Liver (tissue), 8 donors: ENCODE measurements at regions not wholly inside any gene's neighbourhood (a gene's known extent, or its start where the extent isn't known, plus 50 kb on each side); places are given as distances from the start of the nearest gene placed in this dataset.

Source experiments
- DNase-seq: peaks from one replicate; pipeline ENCODE4 v3.0.0-alpha.2; 2017; ENCODE audit warnings: low spot score
- H3K27ac ChIP-seq, 2 donors: one replicate each; pipeline ENCODE4 v1.7.0; 2013; ENCODE audit warnings: inconsistent platforms in 2 of 2, low read length in 2 of 2, control low read depth in 1 of 2, low read depth in 1 of 2, mild to moderate bottlenecking in 1 of 2
- H3K27me3 ChIP-seq, 4 donors: one replicate each; pipeline versions ENCODE4 v1.6.1 to v1.7.0; 2013; ENCODE audit warnings: low read length in 3 of 4, inconsistent platforms in 1 of 4, mild to moderate bottlenecking in 1 of 4, moderate library complexity in 1 of 4; ENCODE audit not compliant: control insufficient read depth in 4 of 4, insufficient read depth in 4 of 4
- H3K36me3 ChIP-seq, 4 donors: one replicate each; pipeline versions ENCODE4 v1.6.1 to v1.7.0; 2013; ENCODE audit warnings: low read length in 3 of 4, mild to moderate bottlenecking in 3 of 4, low read depth in 1 of 4, moderate library complexity in 1 of 4; ENCODE audit not compliant: control insufficient read depth in 4 of 4, insufficient read depth in 3 of 4
- H3K4me1 ChIP-seq, 4 donors: one replicate each; pipeline versions ENCODE4 v1.6.1 to v1.7.0; 2013; ENCODE audit warnings: low read length in 3 of 4, mild to moderate bottlenecking in 3 of 4, moderate library complexity in 1 of 4; ENCODE audit not compliant: control insufficient read depth in 4 of 4, insufficient read depth in 4 of 4
- H3K4me3 ChIP-seq, 3 donors: one replicate each; pipeline versions ENCODE4 v1.6.1 to v1.7.0; 2013; ENCODE audit warnings: low read length in 3 of 3, control low read depth in 1 of 3, low read depth in 1 of 3, mild to moderate bottlenecking in 1 of 3
- H3K9ac ChIP-seq, 2 donors: one replicate each; pipeline ENCODE4 v1.7.0; 2013; ENCODE audit warnings: low read length in 2 of 2, mild to moderate bottlenecking in 2 of 2, moderate library complexity in 2 of 2, control low read depth in 1 of 2, low read depth in 1 of 2
- H3K9me3 ChIP-seq, 4 donors: one replicate each; pipeline versions ENCODE4 v1.6.1 to v1.7.0; 2013; ENCODE audit warnings: low read length in 3 of 4; ENCODE audit not compliant: control insufficient read depth in 4 of 4
- ATF3 ChIP-seq: IDR thresholded peaks from 2 replicates; pipeline ENCODE4 v1.6.1; 2016; ENCODE audit warnings: antibody characterized with exemption
- CTCF ChIP-seq: fragments of 150-350 bp; IDR thresholded peaks from 2 replicates; pipeline ENCODE4 v1.5.1; 2017; ENCODE audit warnings: improper control_type of control experiment, low read depth, low read length; ENCODE audit not compliant: missing input control
- EGR1 ChIP-seq, 2 donors: IDR thresholded peaks; 2 replicates each; pipeline ENCODE4 v1.6.1; 2016 to 2018; ENCODE audit warnings: antibody characterized with exemption in 2 of 2, low read depth in 2 of 2
- FOXA2 ChIP-seq: IDR thresholded peaks from 2 replicates; pipeline ENCODE4 v1.6.1; 2016; ENCODE audit warnings: antibody characterized with exemption
- GABPA ChIP-seq, 2 donors: IDR thresholded peaks in 1 of 2; conservative IDR thresholded peaks in 1 of 2; 2 replicates each; pipeline ENCODE4 v1.6.1; 2016; ENCODE audit warnings: antibody characterized with exemption in 2 of 2, mild to moderate bottlenecking in 1 of 2, moderate library complexity in 1 of 2
- HNF4A ChIP-seq, 2 donors: conservative IDR thresholded peaks; 2 replicates each; pipeline ENCODE4 v1.6.1; 2016; ENCODE audit warnings: antibody characterized with exemption in 2 of 2, mild to moderate bottlenecking in 2 of 2
- HNF4G ChIP-seq: IDR thresholded peaks from 2 replicates; pipeline ENCODE4 v1.6.1; 2016; ENCODE audit warnings: antibody characterized with exemption
- JUND ChIP-seq, 2 donors: IDR thresholded peaks; 2 replicates each; pipeline ENCODE4 v1.6.1; 2016; ENCODE audit warnings: antibody characterized with exemption in 2 of 2
- MAX ChIP-seq: IDR thresholded peaks from 2 replicates; pipeline ENCODE4 v1.6.1; 2016; ENCODE audit warnings: antibody characterized with exemption
- NR2F2 ChIP-seq: IDR thresholded peaks from 2 replicates; pipeline ENCODE4 v1.6.1; 2016; ENCODE audit warnings: antibody characterized with exemption
- RXRA ChIP-seq, 2 donors: IDR thresholded peaks; 2 replicates each; pipeline ENCODE4 v1.6.1; 2017 to 2018; ENCODE audit warnings: antibody characterized with exemption in 2 of 2, mild to moderate bottlenecking in 1 of 2
- TAF1 ChIP-seq: conservative IDR thresholded peaks from 2 replicates; pipeline ENCODE4 v1.6.1; 2016; ENCODE audit warnings: antibody characterized with exemption, mild to moderate bottlenecking
- YY1 ChIP-seq: IDR thresholded peaks from 2 replicates; pipeline ENCODE4 v1.6.1; 2016; ENCODE audit warnings: antibody characterized with exemption, mild to moderate bottlenecking
- ZBTB33 ChIP-seq: IDR thresholded peaks from 2 replicates; pipeline ENCODE4 v1.6.1; 2016; ENCODE audit warnings: antibody characterized with exemption
- WGBS: extraction: QIAGEN DNeasy Blood & Tissue Kit; methylation state at CpG from one replicate; pipeline ENCODE4 v1.1.7; 2013; 5-methylcytosine and 5-hydroxymethylcytosine counted together
- donor health status: healthy.
- donor health status: healthy.
- donor health status: healthy.
- donor health status: healthy.
- donor health status: healthy.

- TF ChIP-seq CTCF (no peak), HNF4A (conservative IDR thresholded peaks at IDR 0.05) (no peak), FOXA2 (no peak), MAX (no peak), RXRA (IDR thresholded peaks at IDR 0.05) (no peak)
Measured at GRCh38 chr6:15986027-15986629, 142.8 kb upstream of the MYLIP start (continued).

- DNase-seq: no peak
- no peak overlapping the region for H3K27ac ChIP-seq
- 53% methylated on average over 3 of the region's 3 CpGs for WGBS
- no peak overlapping the region for H3K9ac ChIP-seq
- no peaks in the 10 kb centered on the region for H3K9me3 ChIP-seq
- no peaks in the 10 kb centered on the region for H3K4me1 ChIP-seq
- H3K27me3 ChIP-seq: peaks cover 0 to 9% (median 0%) of the 10 kb centered on the region in 4 donors
- H3K36me3 ChIP-seq: no peaks in the 10 kb centered on the region
- TF ChIP-seq FOXA2: no peak
- TF ChIP-seq TAF1: no peak
- TF ChIP-seq HNF4G: no peak
- TF ChIP-seq HNF4A (conservative IDR thresholded peaks at IDR 0.05): no peak
- TF ChIP-seq ATF3: no peak
- TF ChIP-seq MAX: no peak
- no peak for TF ChIP-seq YY1
- TF ChIP-seq GABPA (IDR thresholded peaks at IDR 0.05 in 1 of 2, conservative IDR thresholded peaks at IDR 0.05 in 1 of 2): no peak
- no peak for TF ChIP-seq EGR1 (IDR thresholded peaks at IDR 0.05; ENCODE audit: low read depth in 2 of 2)
- no peak for TF ChIP-seq CTCF
- TF ChIP-seq RXRA (IDR thresholded peaks at IDR 0.05): no peak
- TF ChIP-seq ZBTB33: no peak
- no peak for TF ChIP-seq NR2F2
- TF ChIP-seq JUND (IDR thresholded peaks at IDR 0.05): no peak
- no peak overlapping the region for H3K4me3 ChIP-seq
Measured at GRCh38 chr6:15985379-15985959, 143.4 kb upstream of the MYLIP start.
